C4-2B (cell line): ENCODE measurements at regions not wholly inside any gene's neighbourhood (a gene's known extent, or its start where the extent isn't known, plus 50 kb on each side); places are given as distances from the start of the nearest gene placed in this dataset.

ENCODE experiments used
- ZFX ChIP-seq: fragments of 450-650 bp; IDR thresholded peaks from 2 replicates; pipeline ENCODE4 v1.6.1; 2017
- TF ChIP-seq, protein P1 (sequence below): fragments of 450-650 bp; conservative IDR thresholded peaks from 2 replicates; pipeline ENCODE4 v1.5.1; 2017; ENCODE audit warnings: mild to moderate bottlenecking

DNA sequence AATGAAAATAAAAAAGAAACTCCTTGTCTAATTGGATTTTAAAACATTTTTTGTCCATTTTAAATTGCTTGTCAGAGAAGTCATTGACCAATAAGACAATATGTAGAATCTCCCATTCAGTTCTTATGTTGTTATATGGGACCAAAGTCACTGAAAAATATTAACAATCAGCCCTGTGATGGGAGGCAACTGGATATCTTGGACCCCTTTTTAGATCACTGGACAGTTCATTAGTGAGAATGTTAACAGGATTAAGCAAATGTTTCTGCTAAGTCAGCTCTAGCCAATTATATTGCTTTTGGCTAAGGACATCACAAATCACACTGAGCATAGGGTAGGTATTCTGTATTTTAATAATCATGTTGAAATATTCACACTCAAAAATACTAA, 609.1 kb upstream of the USP24 start:
- TF ChIP-seq, protein P1, sequence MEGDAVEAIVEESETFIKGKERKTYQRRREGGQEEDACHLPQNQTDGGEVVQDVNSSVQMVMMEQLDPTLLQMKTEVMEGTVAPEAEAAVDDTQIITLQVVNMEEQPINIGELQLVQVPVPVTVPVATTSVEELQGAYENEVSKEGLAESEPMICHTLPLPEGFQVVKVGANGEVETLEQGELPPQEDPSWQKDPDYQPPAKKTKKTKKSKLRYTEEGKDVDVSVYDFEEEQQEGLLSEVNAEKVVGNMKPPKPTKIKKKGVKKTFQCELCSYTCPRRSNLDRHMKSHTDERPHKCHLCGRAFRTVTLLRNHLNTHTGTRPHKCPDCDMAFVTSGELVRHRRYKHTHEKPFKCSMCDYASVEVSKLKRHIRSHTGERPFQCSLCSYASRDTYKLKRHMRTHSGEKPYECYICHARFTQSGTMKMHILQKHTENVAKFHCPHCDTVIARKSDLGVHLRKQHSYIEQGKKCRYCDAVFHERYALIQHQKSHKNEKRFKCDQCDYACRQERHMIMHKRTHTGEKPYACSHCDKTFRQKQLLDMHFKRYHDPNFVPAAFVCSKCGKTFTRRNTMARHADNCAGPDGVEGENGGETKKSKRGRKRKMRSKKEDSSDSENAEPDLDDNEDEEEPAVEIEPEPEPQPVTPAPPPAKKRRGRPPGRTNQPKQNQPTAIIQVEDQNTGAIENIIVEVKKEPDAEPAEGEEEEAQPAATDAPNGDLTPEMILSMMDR, result no peak
- TF ChIP-seq ZFX, result no peak
